ENCODE measurements at regions not wholly inside any gene's neighbourhood (a gene's known extent, or its start where the extent isn't known, plus 50 kb on each side); places are given as distances from the start of the nearest gene placed in this dataset.

DNA sequence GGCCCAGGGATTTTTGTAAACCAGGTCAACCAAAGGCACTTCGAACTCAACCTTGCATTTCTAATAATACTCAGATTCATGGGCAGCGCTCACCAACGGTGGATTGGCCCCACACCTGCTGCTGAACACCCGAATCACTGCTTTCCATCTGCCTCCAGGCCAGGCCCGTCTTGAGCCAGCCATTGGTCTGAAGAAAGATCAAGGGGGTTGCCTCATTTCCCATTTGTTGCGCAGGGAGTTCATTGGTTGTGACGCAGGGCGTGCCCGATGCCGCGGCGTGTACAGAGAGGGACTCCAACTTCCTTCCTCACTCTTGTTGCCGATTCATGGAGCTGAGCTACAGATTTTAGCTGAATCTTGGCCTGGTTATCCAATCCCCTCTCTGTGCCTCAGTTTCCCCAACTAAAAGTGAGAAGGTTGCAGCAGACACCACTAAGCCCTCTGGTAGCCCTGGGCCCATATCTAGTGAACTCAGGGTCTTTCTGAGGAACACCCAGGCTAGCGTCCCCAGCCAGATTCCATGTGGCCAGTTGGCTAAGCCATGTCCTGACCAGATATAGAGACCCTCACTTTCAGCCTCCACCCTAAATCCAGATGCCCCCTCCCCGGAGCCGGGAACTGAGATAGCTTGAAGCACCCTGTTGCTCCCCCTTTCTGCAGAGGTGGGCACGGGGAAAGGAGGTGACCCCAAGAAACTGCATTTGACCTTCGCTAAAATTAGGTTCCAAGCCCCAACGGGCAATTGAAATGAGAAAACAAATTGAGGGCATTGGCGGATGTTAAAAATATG, 60.9 kb upstream of the HPCAL1 start (continued):
- TF ChIP-seq, protein P1, sequence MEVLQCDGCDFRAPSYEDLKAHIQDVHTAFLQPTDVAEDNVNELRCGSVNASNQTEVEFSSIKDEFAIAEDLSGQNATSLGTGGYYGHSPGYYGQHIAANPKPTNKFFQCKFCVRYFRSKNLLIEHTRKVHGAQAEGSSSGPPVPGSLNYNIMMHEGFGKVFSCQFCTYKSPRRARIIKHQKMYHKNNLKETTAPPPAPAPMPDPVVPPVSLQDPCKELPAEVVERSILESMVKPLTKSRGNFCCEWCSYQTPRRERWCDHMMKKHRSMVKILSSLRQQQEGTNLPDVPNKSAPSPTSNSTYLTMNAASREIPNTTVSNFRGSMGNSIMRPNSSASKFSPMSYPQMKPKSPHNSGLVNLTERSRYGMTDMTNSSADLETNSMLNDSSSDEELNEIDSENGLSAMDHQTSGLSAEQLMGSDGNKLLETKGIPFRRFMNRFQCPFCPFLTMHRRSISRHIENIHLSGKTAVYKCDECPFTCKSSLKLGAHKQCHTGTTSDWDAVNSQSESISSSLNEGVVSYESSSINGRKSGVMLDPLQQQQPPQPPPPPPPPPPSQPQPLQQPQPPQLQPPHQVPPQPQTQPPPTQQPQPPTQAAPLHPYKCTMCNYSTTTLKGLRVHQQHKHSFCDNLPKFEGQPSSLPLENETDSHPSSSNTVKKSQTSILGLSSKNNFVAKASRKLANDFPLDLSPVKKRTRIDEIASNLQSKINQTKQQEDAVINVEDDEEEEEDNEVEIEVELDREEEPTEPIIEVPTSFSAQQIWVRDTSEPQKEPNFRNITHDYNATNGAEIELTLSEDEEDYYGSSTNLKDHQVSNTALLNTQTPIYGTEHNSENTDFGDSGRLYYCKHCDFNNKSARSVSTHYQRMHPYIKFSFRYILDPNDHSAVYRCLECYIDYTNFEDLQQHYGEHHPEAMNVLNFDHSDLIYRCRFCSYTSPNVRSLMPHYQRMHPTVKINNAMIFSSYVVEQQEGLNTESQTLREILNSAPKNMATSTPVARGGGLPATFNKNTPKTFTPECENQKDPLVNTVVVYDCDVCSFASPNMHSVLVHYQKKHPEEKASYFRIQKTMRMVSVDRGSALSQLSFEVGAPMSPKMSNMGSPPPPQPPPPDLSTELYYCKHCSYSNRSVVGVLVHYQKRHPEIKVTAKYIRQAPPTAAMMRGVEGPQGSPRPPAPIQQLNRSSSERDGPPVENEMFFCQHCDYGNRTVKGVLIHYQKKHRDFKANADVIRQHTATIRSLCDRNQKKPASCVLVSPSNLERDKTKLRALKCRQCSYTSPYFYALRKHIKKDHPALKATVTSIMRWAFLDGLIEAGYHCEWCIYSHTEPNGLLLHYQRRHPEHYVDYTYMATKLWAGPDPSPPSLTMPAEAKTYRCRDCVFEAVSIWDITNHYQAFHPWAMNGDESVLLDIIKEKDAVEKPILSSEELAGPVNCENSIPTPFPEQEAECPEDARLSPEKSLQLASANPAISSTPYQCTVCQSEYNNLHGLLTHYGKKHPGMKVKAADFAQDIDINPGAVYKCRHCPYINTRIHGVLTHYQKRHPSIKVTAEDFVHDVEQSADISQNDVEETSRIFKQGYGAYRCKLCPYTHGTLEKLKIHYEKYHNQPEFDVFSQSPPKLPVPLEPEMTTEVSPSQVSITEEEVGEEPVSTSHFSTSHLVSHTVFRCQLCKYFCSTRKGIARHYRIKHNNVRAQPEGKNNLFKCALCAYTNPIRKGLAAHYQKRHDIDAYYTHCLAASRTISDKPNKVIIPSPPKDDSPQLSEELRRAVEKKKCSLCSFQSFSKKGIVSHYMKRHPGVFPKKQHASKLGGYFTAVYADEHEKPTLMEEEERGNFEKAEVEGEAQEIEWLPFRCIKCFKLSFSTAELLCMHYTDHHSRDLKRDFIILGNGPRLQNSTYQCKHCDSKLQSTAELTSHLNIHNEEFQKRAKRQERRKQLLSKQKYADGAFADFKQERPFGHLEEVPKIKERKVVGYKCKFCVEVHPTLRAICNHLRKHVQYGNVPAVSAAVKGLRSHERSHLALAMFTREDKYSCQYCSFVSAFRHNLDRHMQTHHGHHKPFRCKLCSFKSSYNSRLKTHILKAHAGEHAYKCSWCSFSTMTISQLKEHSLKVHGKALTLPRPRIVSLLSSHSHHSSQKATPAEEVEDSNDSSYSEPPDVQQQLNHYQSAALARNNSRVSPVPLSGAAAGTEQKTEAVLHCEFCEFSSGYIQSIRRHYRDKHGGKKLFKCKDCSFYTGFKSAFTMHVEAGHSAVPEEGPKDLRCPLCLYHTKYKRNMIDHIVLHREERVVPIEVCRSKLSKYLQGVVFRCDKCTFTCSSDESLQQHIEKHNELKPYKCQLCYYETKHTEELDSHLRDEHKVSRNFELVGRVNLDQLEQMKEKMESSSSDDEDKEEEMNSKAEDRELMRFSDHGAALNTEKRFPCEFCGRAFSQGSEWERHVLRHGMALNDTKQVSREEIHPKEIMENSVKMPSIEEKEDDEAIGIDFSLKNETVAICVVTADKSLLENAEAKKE (CRISPR knock-in tag; IDR thresholded peaks at IDR 0.05) = no peak
- no peak for TF ChIP-seq CREB1 (CRISPR knock-in tag; IDR thresholded peaks at IDR 0.05; ENCODE audit: low read depth)

DNA sequence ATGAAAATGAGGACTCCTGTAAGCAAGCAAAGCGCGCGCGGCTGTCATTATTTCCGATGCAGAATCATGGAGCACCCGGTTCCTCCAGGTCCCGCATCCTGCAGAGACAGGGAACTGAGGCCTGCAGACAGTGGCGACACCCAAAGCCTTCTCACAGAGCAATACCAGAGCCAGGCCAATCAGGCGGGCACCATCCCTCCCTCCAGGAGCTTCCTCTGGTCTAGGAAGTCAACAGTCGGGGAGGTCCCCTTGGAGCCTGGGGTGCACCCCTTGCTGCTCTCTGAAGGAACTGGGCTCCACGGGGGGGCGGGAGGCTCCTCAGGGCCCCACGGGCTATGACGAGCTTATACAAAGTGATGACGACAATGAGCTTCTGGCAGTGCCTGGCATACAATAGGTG, 60.3 kb upstream of the HPCAL1 start:
- Histone ChIP-seq H3F3A (replicated peaks; ENCODE audit: low read depth) (no peaks in the 10 kb centered on the region), H4K20me1 (replicated peaks; ENCODE audit: insufficient read depth) (no peaks in the 10 kb centered on the region), H3K4me1 (ENCODE audit: insufficient read depth) (no peaks in the 10 kb centered on the region), H3K79me2 (replicated peaks; ENCODE audit: insufficient read depth) (no peaks in the 10 kb centered on the region), H3K9me2 (ENCODE audit: insufficient read depth) (no peaks in the 10 kb centered on the region), H2AFZ (no peak overlapping the region), H3K4me3 (no peak overlapping the region), H3K4me2 (no peak overlapping the region), H3K27me3 (ENCODE audit: insufficient read depth) (no peaks in the 10 kb centered on the region), H3K36me3 (ENCODE audit: insufficient read depth) (no peaks in the 10 kb centered on the region), H3K27ac (ENCODE audit: low read depth) (no peak overlapping the region)
- no peak for ATAC-seq
- Mint-ChIP-seq H3K4me3 (no peak overlapping the region), H3K9me3 (no peaks in the 10 kb centered on the region), H3K4me1 (no peaks in the 10 kb centered on the region; the same call in 2 of the 3 replicates), H3K27me3 (ENCODE audit: insufficient read depth, low read depth, poor library complexity) (no peaks in the 10 kb centered on the region), H3K27ac (no peak overlapping the region), H3K36me3 (ENCODE audit: low read depth) (no peaks in the 10 kb centered on the region)
- no peak for DNase-seq (ENCODE audit: low spot score)
- TF ChIP-seq CREB1 (CRISPR knock-in tag; IDR thresholded peaks at IDR 0.05; ENCODE audit: low read depth) (no peak), POLR2AphosphoS5 (IDR thresholded peaks at IDR 0.05; ENCODE audit: low read depth) (no peak), ZNF331 (CRISPR knock-in tag; IDR thresholded peaks at IDR 0.05; ENCODE audit: low read depth) (no peak)
- TF ChIP-seq, protein P2, sequence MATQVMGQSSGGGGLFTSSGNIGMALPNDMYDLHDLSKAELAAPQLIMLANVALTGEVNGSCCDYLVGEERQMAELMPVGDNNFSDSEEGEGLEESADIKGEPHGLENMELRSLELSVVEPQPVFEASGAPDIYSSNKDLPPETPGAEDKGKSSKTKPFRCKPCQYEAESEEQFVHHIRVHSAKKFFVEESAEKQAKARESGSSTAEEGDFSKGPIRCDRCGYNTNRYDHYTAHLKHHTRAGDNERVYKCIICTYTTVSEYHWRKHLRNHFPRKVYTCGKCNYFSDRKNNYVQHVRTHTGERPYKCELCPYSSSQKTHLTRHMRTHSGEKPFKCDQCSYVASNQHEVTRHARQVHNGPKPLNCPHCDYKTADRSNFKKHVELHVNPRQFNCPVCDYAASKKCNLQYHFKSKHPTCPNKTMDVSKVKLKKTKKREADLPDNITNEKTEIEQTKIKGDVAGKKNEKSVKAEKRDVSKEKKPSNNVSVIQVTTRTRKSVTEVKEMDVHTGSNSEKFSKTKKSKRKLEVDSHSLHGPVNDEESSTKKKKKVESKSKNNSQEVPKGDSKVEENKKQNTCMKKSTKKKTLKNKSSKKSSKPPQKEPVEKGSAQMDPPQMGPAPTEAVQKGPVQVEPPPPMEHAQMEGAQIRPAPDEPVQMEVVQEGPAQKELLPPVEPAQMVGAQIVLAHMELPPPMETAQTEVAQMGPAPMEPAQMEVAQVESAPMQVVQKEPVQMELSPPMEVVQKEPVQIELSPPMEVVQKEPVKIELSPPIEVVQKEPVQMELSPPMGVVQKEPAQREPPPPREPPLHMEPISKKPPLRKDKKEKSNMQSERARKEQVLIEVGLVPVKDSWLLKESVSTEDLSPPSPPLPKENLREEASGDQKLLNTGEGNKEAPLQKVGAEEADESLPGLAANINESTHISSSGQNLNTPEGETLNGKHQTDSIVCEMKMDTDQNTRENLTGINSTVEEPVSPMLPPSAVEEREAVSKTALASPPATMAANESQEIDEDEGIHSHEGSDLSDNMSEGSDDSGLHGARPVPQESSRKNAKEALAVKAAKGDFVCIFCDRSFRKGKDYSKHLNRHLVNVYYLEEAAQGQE (IDR thresholded peaks at IDR 0.05; ENCODE audit: unreplicated experiment) = no peak
